Activated CD4-positive, alpha-beta T cell treated with anti-CD3 and anti-CD28 coated beads for 48 hours (primary cell): ENCODE measurements at regions not wholly inside any gene's neighbourhood (a gene's known extent, or its start where the extent isn't known, plus 50 kb on each side); places are given as distances from the start of the nearest gene placed in this dataset.
"Not testable (repeated sequence)": the region's sequence is repeated elsewhere in the genome, so short reads cannot be mapped to it uniquely, and the experiment has no call there.

Source experiments
- DNase-seq: peaks from one replicate; pipeline ENCODE4 v3.0.0-alpha.2; 2020

GRCh38 chr2:117232305-117232704 lies 582.2 kb upstream of the DDX18 start:
- no peak for DNase-seq

DNA sequence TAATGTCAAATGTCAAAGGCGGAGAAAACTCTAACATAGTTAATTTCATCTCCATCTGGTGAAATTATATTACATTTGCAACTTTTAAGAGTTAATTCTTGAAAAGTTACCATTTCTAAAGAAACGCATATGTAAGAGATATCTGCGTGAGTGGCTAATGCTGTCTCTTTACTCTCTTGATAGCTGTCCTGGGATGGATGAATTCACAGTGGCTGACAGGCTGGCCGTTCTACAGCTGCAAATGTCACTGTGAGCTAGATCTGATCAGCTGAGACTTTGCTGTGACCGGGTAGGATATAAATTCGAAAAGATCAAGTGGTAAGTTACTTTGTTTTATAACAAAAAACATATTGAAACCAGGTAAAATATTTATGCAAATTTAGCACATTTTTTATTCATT lies 557.1 kb upstream of the DDX18 start:
- no peak for DNase-seq

DNA sequence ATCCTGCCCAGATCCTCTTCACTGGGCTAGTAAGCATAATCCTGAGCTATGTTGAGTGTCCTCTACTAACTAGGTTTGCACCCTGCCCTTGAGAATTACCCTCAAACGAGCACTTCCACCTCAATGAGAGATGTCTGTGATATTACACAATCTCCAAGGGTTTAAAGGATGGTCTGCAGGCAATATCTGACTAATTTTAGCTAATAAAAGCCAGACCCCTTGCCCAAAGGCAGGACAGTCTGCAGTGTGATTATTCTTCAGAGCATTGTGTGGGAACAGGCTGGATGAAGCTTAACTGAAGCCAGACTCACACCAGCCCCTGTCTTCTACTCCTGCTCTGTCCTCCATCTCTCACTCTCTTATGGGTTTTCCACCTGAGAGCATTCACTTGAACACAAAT lies 544.9 kb upstream of the DDX18 start:
- DNase-seq = no peak

DNA sequence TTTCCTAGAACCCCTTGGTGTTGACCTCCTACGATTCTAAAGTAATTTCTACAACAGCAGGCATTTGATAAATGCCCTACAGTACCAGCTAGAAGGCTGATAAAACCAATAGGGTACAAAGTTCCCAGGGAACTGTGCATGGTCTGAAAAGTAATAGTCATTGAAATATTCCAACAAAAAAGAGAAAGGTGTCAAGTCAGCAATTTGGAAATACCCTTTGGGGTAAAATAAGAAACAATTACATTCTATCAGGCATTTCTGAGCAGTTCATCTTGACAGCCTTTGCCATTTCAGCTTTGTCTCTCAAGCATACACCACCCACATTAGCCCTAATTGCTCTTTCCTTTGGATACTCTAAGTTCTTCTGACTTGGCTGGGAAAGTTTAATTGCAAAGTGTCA lies 542.9 kb upstream of the DDX18 start:
- DNase-seq = no peak

DNA sequence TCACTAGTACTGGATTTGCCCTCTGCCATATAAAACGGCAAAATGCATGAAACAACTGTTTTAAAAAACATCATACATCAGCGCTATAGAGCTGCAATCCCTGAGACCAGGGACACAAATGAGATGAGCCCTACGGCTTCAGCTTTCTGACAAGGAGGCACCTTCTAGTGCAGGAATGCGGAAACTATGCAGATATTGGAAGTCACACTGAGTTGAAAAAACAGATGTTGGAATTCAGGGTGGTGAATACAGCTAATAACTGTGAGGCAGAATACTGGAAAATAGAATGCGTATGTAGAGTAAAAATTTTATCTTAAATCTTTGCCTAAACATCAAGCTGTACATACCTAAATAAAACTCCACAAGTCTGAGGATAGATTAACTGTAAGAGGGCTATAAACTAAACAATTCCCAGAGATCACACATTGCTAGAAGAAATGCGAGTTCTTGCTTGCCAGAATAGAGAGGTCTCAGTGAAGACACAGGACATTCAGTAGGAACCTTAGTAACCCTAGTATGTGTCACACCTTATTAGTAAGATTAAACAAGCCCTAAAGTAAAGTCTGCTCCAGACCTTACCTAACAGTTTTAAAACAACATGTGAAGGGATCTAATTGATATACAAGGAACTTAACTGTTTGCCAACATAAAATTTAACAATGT lies 541.4 kb upstream of the DDX18 start:
- no peak for DNase-seq

DNA sequence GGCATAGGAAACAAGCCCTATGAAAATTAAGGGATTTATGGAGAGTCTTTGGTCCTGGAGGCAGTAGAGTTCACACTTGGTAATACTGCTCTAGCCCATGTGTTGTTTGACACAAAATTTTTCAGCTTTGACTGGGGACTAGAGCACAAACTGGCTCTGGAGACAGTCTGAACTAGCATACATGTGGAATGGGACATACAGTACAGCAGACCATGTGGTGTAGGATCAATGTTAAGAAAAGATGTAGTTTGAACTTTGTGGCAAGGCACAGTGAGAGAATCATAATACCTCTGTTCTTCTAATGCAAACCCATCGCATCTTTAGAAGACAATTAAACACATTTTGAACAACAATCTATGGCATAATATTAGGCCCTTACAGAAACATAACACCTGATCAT lies 521.5 kb upstream of the DDX18 start:
- DNase-seq = no peak

- no peak for DNase-seq
These were observed 515.0 kb upstream of the DDX18 start for GRCh38 chr2:117299451-117299850.

DNA sequence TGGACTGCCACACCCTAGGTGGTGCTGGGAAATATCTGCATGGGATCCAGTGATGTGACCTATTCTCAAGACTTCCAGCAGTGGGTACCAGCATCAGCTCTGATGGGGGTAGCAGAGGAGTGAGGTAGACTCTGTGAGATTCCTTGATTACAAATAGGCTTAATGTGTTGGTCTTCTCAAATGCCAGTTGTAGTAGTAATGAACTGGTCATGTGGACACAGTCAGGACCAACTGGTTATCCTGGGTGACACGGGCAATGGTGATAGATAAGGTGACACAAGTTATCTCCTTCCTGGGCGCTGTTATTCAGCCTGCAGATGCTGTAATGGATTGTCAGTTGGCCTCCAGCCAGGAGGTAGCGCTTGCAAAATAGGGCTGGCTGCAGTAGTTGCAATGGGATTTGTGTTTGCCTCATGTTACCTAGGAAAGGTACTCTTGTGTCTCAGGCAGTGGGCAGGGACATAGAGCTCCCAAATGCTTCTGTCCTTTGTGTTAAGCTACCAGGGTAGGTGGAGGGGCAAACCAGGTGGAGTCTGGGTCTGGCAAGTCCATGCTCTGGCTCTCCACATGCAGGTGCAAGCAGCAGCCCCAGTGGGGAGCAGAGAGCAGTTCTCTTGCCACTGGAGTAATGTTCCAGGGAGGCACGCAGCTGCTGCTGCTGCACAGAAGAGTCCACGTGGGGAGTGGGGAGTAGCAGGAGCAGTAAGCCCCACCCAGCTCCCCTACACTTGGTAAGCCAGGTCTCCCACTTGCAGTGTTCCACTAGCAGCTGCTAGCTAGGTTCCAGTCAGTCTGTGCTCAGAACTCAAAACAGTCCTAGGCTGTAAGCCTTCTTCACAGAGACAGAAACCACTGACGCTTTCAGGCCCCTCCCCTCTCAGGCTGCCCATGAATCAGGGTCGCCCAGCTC lies 505.4 kb upstream of the DDX18 start:
- no peak for DNase-seq

DNA sequence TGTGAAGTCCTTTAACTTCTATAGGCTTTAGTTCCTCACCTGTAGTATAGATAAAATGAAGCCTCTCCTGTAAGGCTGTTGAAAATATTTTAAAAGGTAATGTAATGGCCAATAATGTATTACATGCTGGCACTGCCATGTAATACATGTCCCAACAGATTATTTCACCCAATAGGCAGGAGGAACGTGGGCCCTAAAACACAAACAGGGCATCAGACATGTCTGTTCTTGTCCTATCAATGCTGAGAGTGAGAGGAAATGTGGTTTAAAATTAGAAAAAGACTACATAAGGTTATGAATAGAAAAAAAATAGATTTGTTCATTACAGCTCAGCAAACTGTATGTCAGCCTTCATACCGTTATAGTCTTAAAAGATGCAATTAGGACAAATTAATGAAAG lies 492.7 kb upstream of the DDX18 start:
- no peak for DNase-seq

GRCh38 chr2:117323331-117323730 lies 491.2 kb upstream of the DDX18 start:
- DNase-seq = no peak

DNA sequence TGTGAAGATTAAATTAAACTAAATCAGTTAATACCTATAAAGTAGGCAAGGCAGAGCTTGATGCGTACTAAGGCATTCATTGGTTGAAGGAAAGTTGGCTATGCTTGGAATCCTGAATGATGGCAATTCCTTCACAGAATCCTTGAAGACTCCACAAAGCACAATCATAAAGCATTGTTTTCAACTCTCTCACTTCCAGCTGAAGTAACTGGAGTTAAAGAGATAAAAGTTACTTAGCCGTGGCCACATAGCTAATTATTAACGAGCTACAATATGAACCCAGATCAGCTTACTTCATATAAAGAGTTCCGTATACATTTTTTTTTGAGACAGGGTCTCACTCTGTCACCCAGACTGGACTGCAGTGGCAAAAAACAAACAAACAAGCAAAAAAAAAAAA lies 483.9 kb upstream of the DDX18 start:
- DNase-seq = no peak

DNA sequence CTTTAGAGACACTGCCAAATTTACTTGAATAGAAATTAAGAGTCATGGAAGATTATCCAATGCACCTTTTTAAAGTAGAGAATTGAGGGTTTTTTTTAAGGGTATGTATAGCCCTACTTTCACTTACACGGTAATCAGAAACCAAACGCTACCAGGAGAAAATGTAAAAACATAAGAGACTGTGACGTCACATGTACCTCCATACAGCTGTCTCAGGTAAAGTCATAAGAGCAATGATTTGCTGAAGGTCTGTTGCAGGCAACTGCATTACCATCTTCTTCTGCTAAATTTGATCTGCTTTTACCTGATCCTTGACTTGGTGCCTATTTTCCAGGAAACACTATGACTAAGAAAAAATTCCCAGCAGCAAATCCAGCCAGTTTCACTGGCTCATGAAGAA lies 478.5 kb upstream of the DDX18 start:
- DNase-seq = no peak

GRCh38 chr2:117336496-117336895 lies 478.0 kb upstream of the DDX18 start:
- no peak for DNase-seq

DNA sequence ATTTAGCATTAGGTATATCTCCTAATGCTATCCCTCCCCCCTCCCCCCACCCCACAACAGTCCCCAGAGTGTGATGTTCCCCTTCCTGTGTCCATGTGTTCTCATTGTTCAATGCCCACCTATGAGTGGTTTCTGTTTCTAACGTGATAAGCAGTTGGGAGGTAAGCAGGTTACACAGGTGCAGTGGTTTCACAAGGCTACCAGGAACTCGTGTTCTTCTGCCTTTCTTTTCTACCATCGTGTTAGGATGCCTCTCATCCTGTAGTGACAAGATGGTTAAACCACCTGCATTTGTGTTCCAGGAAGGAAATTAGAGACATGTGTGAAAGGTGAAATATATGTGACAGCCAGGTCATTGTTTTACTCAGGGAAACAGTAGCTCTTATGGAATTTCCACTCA lies 476.5 kb upstream of the DDX18 start:
- not testable (repeated sequence) for DNase-seq

DNA sequence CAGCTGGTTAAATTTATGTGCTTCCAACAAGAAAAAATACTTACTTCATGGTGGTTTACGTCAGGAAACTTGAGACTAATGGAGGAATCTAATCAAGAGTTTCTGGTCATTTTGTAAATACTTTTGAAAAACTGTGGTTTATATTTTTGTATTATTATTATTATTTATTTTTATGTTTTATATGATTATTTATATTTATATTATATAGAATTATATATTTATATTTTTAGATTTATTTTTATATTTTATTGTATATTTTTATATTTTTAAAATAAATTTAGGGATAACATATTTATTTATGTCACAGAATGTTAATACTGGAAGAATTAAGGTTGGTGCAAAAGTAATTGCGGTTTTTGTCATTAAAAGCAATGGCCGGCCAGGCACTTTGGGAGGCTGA lies 474.5 kb upstream of the DDX18 start:
- DNase-seq = no peak

GRCh38 chr2:117341690-117342089 lies 472.8 kb upstream of the DDX18 start:
- DNase-seq = no peak

DNA sequence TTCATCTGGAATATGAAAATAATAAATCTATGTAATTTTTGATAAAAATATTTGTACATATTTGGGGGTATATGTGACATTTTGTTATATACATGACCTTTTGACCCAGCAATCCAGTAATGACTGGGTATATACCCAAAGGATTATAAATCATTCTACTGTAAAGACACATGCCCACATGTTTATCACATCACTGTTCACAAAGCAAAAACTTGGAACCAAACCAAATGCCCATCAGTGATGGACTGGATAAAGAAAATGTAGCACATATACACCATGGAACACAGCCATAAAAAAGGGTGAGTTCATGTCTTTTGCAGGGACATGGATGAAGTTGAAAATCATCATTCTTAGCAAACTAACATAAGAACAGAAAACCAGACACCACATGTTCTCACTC lies 472.1 kb upstream of the DDX18 start:
- DNase-seq = no peak

GRCh38 chr2:117349687-117350086 lies 464.8 kb upstream of the DDX18 start:
- no peak for DNase-seq

DNA sequence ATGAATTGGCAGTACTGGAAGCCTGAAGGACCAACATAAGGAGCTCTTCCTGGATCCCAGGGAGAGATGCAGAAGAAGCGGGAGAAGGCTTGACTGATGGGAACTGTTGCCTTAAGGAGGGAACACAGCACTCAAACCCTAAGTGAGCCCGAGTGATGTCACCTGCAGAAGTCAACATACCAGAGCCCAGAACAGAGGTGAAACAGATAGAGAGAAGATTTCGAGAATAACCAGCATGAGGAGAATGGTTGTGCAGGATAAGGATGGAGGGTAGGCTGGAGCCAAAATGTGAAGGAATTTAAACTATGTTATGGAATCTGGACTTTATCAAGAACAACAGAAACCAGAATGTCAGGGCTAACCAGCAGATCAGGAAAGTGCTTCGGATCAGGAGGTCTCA lies 463.1 kb upstream of the DDX18 start:
- DNase-seq = no peak

DNA sequence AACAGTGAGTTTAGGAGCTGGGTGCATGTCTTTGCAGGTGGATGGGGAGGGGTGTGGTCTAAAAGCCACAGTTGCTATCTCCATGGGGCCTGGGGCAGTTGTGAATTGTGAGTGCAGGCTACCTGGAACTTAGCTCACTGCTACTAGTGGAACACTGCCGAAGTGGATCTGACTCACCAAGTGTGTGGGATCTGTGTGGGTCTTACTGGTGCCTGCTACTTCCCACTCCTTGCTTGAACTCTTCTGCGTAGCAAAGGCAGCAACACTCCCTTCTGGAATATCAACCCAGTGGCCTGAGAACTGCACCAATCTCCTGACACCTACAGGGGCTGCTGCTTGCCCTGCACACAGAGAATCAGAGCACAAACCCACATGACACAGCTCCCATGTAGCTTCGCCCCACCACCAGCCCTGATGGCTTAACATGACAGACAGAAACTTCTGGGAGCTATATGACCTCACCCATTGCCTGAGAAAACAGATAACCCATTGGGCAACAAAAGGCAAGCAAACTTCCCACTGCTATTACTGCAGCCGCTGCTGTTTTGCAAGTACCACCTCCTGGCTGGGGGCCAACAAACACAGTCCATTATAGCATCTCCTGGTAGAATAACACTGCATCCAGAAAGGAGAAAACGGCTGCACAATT lies 455.1 kb upstream of the DDX18 start:
- DNase-seq = no peak

- no peak for DNase-seq
These were observed 453.9 kb upstream of the DDX18 start for GRCh38 chr2:117360586-117360985.

GRCh38 chr2:117378653-117379052 lies 435.8 kb upstream of the DDX18 start:
- no peak for DNase-seq

GRCh38 chr2:117379928-117380327 lies 434.6 kb upstream of the DDX18 start:
- no peak for DNase-seq

- not testable (repeated sequence) for DNase-seq
These were observed 430.5 kb upstream of the DDX18 start for GRCh38 chr2:117383997-117384396.
